ENCODE measurements at regions not wholly inside any gene's neighbourhood (a gene's known extent, or its start where the extent isn't known, plus 50 kb on each side); places are given as distances from the start of the nearest gene placed in this dataset.

GRCh38 chr12:83361475-83361874, 674.8 kb downstream of the TMTC2 start:
- TF ChIP-seq POLR2AphosphoS5 (IDR thresholded peaks at IDR 0.05; ENCODE audit: low read depth, low read length) = no peak
- no peak for TF ChIP-seq POLR2A (IDR thresholded peaks at IDR 0.05; ENCODE audit: low read depth, low read length)
